ENCODE measurements at regions not wholly inside any gene's neighbourhood (a gene's known extent, or its start where the extent isn't known, plus 50 kb on each side); places are given as distances from the start of the nearest gene placed in this dataset.

DNA sequence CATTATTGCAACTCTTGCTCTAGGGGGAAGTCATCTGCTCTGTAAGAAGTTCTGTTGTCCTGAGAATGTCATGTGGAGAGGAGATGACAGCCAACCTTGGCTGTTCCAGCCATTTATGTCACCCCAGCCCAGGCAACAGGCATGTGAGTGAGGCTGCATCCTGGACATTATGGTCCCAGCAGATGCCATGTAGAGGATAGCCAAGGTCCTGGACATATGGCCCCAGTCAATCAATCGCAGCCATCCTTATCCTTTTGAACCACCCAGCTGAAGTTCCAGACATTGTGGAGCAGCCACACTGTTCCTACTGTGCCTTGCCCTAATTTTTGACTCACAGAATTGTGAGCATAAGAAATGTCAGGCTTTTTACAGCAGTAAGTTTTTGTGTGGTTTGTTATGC, 84.9 kb downstream of the AVPR1A start:
- Histone ChIP-seq H4K20me1 (ENCODE audit: insufficient read depth) (no peaks in the 10 kb centered on the region), H3F3A (ENCODE audit: insufficient read depth, low read length, poor library complexity, severe bottlenecking) (no peaks in the 10 kb centered on the region), H3K4me2 (ENCODE audit: low read length) (no peak overlapping the region), H3K79me2 (replicated peaks; ENCODE audit: insufficient read depth, low read length) (no peaks in the 10 kb centered on the region), H2AFZ (ENCODE audit: low read depth, low read length) (no peak overlapping the region), H3K36me3 (ENCODE audit: insufficient read depth, low read length) (no peaks in the 10 kb centered on the region), H3K9me3 (ENCODE audit: low read length) (no peaks in the 10 kb centered on the region), H3K9ac (ENCODE audit: low read length) (no peak overlapping the region), H3K9me2 (ENCODE audit: insufficient read depth, low read length) (no peaks in the 10 kb centered on the region), H3K27me3 (ENCODE audit: insufficient read depth, low read depth, low read length) (no peaks in the 10 kb centered on the region), H3K4me3 (ENCODE audit: low read length) (no peak overlapping the region), H3K27ac (ENCODE audit: low read length) (no peak overlapping the region)
- TF ChIP-seq TAF1 (IDR thresholded peaks at IDR 0.05; ENCODE audit: low read depth) (no peak), EZH2 (IDR thresholded peaks at IDR 0.05; ENCODE audit: borderline replicate concordance, insufficient read depth, low read length, poor library complexity, severe bottlenecking) (no peak), POLR2AphosphoS5 (IDR thresholded peaks at IDR 0.05) (no peak), MXI1 (conservative IDR thresholded peaks at IDR 0.05; ENCODE audit: poor library complexity, severe bottlenecking) (no peak)
- TF ChIP-seq, protein P1, sequence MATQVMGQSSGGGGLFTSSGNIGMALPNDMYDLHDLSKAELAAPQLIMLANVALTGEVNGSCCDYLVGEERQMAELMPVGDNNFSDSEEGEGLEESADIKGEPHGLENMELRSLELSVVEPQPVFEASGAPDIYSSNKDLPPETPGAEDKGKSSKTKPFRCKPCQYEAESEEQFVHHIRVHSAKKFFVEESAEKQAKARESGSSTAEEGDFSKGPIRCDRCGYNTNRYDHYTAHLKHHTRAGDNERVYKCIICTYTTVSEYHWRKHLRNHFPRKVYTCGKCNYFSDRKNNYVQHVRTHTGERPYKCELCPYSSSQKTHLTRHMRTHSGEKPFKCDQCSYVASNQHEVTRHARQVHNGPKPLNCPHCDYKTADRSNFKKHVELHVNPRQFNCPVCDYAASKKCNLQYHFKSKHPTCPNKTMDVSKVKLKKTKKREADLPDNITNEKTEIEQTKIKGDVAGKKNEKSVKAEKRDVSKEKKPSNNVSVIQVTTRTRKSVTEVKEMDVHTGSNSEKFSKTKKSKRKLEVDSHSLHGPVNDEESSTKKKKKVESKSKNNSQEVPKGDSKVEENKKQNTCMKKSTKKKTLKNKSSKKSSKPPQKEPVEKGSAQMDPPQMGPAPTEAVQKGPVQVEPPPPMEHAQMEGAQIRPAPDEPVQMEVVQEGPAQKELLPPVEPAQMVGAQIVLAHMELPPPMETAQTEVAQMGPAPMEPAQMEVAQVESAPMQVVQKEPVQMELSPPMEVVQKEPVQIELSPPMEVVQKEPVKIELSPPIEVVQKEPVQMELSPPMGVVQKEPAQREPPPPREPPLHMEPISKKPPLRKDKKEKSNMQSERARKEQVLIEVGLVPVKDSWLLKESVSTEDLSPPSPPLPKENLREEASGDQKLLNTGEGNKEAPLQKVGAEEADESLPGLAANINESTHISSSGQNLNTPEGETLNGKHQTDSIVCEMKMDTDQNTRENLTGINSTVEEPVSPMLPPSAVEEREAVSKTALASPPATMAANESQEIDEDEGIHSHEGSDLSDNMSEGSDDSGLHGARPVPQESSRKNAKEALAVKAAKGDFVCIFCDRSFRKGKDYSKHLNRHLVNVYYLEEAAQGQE (IDR thresholded peaks at IDR 0.05; ENCODE audit: borderline replicate concordance), result no peak

- H4K20me1 ChIP-seq (ENCODE audit: insufficient read depth), result no peaks in the 10 kb centered on the region
- TF ChIP-seq EP300 (conservative IDR thresholded peaks at IDR 0.05; ENCODE audit: poor library complexity, severe bottlenecking) (no peak), TAF1 (IDR thresholded peaks at IDR 0.05; ENCODE audit: low read depth) (no peak), MXI1 (conservative IDR thresholded peaks at IDR 0.05; ENCODE audit: poor library complexity, severe bottlenecking) (no peak), EZH2 (IDR thresholded peaks at IDR 0.05; ENCODE audit: borderline replicate concordance, insufficient read depth, low read length, poor library complexity, severe bottlenecking) (no peak), POLR2AphosphoS5 (IDR thresholded peaks at IDR 0.05) (no peak), RAD21 (conservative IDR thresholded peaks at IDR 0.05) (no peak), SMC3 (conservative IDR thresholded peaks at IDR 0.05; ENCODE audit: poor library complexity) (no peak)
- TF ChIP-seq, protein P2, sequence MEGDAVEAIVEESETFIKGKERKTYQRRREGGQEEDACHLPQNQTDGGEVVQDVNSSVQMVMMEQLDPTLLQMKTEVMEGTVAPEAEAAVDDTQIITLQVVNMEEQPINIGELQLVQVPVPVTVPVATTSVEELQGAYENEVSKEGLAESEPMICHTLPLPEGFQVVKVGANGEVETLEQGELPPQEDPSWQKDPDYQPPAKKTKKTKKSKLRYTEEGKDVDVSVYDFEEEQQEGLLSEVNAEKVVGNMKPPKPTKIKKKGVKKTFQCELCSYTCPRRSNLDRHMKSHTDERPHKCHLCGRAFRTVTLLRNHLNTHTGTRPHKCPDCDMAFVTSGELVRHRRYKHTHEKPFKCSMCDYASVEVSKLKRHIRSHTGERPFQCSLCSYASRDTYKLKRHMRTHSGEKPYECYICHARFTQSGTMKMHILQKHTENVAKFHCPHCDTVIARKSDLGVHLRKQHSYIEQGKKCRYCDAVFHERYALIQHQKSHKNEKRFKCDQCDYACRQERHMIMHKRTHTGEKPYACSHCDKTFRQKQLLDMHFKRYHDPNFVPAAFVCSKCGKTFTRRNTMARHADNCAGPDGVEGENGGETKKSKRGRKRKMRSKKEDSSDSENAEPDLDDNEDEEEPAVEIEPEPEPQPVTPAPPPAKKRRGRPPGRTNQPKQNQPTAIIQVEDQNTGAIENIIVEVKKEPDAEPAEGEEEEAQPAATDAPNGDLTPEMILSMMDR (IDR thresholded peaks at IDR 0.05; ENCODE audit: poor library complexity, severe bottlenecking), result no peak
- TF ChIP-seq, protein P1 (IDR thresholded peaks at IDR 0.05; ENCODE audit: borderline replicate concordance), result no peak
- no peak overlapping the region for H3K4me2 ChIP-seq (ENCODE audit: low read length)
- no peak overlapping the region for H3K9ac ChIP-seq (ENCODE audit: low read length)
- H2AFZ ChIP-seq (ENCODE audit: low read depth, low read length), result no peak overlapping the region
- no peak overlapping the region for H3K4me3 ChIP-seq (ENCODE audit: low read length)
- no peaks in the 10 kb centered on the region for H3K9me2 ChIP-seq (ENCODE audit: insufficient read depth, low read length)
- no peaks in the 10 kb centered on the region for H3K36me3 ChIP-seq (ENCODE audit: insufficient read depth, low read length)
- no peaks in the 10 kb centered on the region for H3F3A ChIP-seq (ENCODE audit: insufficient read depth, low read length, poor library complexity, severe bottlenecking)
- H3K9me3 ChIP-seq (ENCODE audit: low read length), result no peaks in the 10 kb centered on the region
- no peaks in the 10 kb centered on the region for H3K27me3 ChIP-seq (ENCODE audit: insufficient read depth, low read depth, low read length)
- H3K27ac ChIP-seq (ENCODE audit: low read length), result no peak overlapping the region
- H3K79me2 ChIP-seq (replicated peaks; ENCODE audit: insufficient read depth, low read length), result no peaks in the 10 kb centered on the region
Measured at GRCh38 chr12:63064080-63064479, 86.9 kb downstream of the AVPR1A start.
